Transverse colon (tissue), 4 donors: ENCODE measurements at regions not wholly inside any gene's neighbourhood (a gene's known extent, or its start where the extent isn't known, plus 50 kb on each side); places are given as distances from the start of the nearest gene placed in this dataset.

Experiments
- DNase-seq: peaks from one replicate; pipeline ENCODE4 v3.0.0-alpha.2; 2019
- H3K27ac ChIP-seq, 4 donors: fragments of 200-600 bp; sonication (generic); 2 replicates each; pipeline ENCODE4 v1.5.1; 2016 to 2018; ENCODE audit warnings: inconsistent platforms in 4 of 4
- H3K27me3 ChIP-seq: fragments of 200-600 bp; sonication (generic); 2 replicates; pipeline ENCODE4 v1.5.1; 2017; ENCODE audit warnings: inconsistent platforms
- H3K36me3 ChIP-seq, 4 donors: fragments of 200-600 bp; sonication (generic); 2 replicates each; pipeline ENCODE4 v1.5.1; 2017 to 2019; ENCODE audit warnings: inconsistent platforms in 4 of 4
- H3K4me1 ChIP-seq, 4 donors: fragments of 200-600 bp; sonication (generic); 2 replicates each; pipeline ENCODE4 v1.5.1; 2017 to 2020; ENCODE audit warnings: inconsistent platforms in 4 of 4
- H3K4me3 ChIP-seq, 4 donors: fragments of 200-600 bp; sonication (generic); 1 replicate in 1 of 4; 2 replicates in 3 of 4; pipeline versions ENCODE4 v1.5.1 to v1.6.1; 2017 to 2019; ENCODE audit warnings: inconsistent platforms in 4 of 4
- H3K9me3 ChIP-seq, 2 donors: fragments of 200-600 bp; sonication (generic); 2 replicates each; pipeline ENCODE4 v1.5.1; 2017 to 2019; ENCODE audit warnings: inconsistent platforms in 2 of 2
- EP300 ChIP-seq: sonication (generic); formaldehyde crosslinking; IDR thresholded peaks from one replicate; pipeline ENCODE4 v1.6.1; 2017; ENCODE audit warnings: antibody characterized with exemption, low read depth
- POLR2A ChIP-seq: fragments of 450-650 bp; IDR thresholded peaks from one replicate; pipeline ENCODE4 v1.6.1; 2016; ENCODE audit warnings: antibody characterized with exemption, mild to moderate bottlenecking, moderate library complexity
- POLR2AphosphoS5 ChIP-seq, 3 donors: sonication (generic); formaldehyde crosslinking; IDR thresholded peaks; one replicate each; pipeline ENCODE4 v1.6.1; 2016; ENCODE audit warnings: antibody characterized with exemption in 3 of 3
- WGBS, 2 donors: methylation state at CpG; one replicate each; pipeline ENCODE4 v1.1.5; 2018; ENCODE audit warnings: low coverage in 1 of 2; 5-methylcytosine and 5-hydroxymethylcytosine counted together
- in situ Hi-C, 4 donors: fragments of 200-750 bp; cut with MboI; loops; one replicate each; pipeline versions ENCODE4 v1.15.0 to v1.15.1; 2017; ENCODE audit warnings: low sequenced_read_pairs in 3 of 4, low pct_ligation_motif_present in 1 of 4, low pct_unique_long_range_greater_than_20kb in 1 of 4
- intact Hi-C: fragments of 100-400 bp; cut with DNase I; formaldehyde crosslinking; loops from one replicate; pipeline ENCODE4 v1.15.1; 2023; ENCODE audit warnings: low total_unique reads
- TF ChIP-seq, protein P1 (sequence below), 5 experiments: fragments of 200-600 bp in 3 of 5; fragments of 450-650 bp in 2 of 5; sonication (generic) in 3 of 5; IDR thresholded peaks; 1 replicate in 2 of 5; 2 replicates in 3 of 5; pipeline ENCODE4 v1.5.1; 2016 to 2017; ENCODE audit warnings: antibody characterized with exemption in 5 of 5, inconsistent platforms in 3 of 5, mild to moderate bottlenecking in 2 of 5, moderate library complexity in 1 of 5

DNA sequence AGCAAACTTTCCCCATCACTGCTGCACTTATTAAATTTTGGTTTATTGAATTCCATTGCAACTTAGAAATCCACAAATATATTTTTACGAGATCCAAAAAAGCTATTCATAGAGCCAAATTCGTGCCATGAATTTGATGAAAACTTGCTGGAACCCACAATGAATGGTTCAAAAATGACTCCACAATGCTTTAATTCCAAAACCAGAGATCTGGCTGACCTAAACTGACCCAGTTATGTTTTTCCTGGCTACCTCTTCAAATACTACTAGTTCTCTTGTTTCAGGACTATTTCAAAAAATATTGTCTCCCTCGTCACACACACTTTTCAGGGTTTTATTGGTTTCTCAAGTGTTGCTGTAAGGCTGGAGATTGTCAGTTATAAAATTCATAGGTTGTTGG, 474.8 kb downstream of the PDGFC start:
- intact Hi-C loops = no loop called here
- no peaks in the 10 kb centered on the region for H3K4me1 ChIP-seq
- H3K4me3 ChIP-seq = no peak overlapping the region
- TF ChIP-seq EP300 = no peak
- TF ChIP-seq, protein P1, sequence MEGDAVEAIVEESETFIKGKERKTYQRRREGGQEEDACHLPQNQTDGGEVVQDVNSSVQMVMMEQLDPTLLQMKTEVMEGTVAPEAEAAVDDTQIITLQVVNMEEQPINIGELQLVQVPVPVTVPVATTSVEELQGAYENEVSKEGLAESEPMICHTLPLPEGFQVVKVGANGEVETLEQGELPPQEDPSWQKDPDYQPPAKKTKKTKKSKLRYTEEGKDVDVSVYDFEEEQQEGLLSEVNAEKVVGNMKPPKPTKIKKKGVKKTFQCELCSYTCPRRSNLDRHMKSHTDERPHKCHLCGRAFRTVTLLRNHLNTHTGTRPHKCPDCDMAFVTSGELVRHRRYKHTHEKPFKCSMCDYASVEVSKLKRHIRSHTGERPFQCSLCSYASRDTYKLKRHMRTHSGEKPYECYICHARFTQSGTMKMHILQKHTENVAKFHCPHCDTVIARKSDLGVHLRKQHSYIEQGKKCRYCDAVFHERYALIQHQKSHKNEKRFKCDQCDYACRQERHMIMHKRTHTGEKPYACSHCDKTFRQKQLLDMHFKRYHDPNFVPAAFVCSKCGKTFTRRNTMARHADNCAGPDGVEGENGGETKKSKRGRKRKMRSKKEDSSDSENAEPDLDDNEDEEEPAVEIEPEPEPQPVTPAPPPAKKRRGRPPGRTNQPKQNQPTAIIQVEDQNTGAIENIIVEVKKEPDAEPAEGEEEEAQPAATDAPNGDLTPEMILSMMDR (IDR thresholded peaks at IDR 0.05) = no peak
- TF ChIP-seq POLR2AphosphoS5 (IDR thresholded peaks at IDR 0.05) = no peak
- TF ChIP-seq POLR2A = no peak
- no peak for DNase-seq
- in situ Hi-C loops = no loop called here
- 62 to 76% methylated on average over 3 of the region's 3 CpGs for WGBS, 2 donors
- no peaks in the 10 kb centered on the region for H3K36me3 ChIP-seq
- H3K27ac ChIP-seq = no peak overlapping the region
- H3K27me3 ChIP-seq = no peaks in the 10 kb centered on the region
- no peaks in the 10 kb centered on the region for H3K9me3 ChIP-seq

DNA sequence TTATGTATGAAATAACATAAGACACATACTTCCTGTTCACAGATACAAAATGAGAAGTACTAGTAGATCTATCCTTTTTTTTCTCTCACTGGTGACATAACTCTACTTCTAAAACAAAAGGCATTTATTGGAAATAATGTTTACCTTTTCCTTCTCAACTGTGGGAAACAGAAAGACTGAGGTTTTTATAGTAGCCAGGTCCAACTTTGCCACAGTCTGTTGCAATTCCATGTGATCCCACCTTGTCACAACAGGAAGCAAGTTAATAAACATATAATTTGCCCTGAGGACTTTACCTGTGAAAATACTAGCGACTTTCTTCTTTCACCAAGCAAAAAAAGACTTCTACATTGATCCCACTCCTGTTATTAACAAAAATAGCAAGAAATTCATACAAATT, 475.8 kb downstream of the PDGFC start:
- no peaks in the 10 kb centered on the region for H3K9me3 ChIP-seq
- in situ Hi-C loops = no loop called here
- no peaks in the 10 kb centered on the region for H3K4me1 ChIP-seq
- intact Hi-C loops = no loop called here
- no peak for DNase-seq
- no peak overlapping the region for H3K4me3 ChIP-seq
- TF ChIP-seq POLR2A (no peak), EP300 (no peak), POLR2AphosphoS5 (IDR thresholded peaks at IDR 0.05) (no peak)
- TF ChIP-seq, protein P1 (IDR thresholded peaks at IDR 0.05) = no peak
- no peaks in the 10 kb centered on the region for H3K27me3 ChIP-seq
- no peak overlapping the region for H3K27ac ChIP-seq
- 29 to 40% methylated on average over 1 of the region's 1 CpG for WGBS, 2 donors
- no peaks in the 10 kb centered on the region for H3K36me3 ChIP-seq

DNA sequence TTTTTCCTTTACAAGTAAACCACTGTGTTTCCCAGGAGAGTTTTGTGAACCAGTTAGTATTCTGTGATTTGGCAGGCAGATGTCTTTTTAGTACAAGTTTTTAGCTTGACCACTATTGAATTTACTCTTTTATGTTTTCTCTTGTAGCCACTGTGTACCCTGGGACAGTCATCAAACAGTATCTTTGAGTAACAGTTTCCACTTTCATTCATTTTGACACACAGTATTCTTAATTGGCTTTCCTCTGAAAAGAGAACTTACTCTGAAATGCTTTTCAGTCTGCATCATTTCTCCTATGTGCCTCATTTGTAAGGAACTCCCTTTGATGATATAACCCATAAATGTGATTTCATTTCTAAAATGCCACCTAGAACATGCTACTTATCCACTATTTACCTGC, 476.5 kb downstream of the PDGFC start:
- Histone ChIP-seq H3K4me1 (no peaks in the 10 kb centered on the region), H3K4me3 (no peak overlapping the region), H3K9me3 (no peaks in the 10 kb centered on the region), H3K36me3 (no peaks in the 10 kb centered on the region), H3K27ac (no peak overlapping the region), H3K27me3 (no peaks in the 10 kb centered on the region)
- in situ Hi-C loops (no loop called here), intact Hi-C loops (no loop called here)
- TF ChIP-seq, protein P1 (IDR thresholded peaks at IDR 0.05) = no peak
- TF ChIP-seq POLR2A (no peak), EP300 (no peak), POLR2AphosphoS5 (IDR thresholded peaks at IDR 0.05) (no peak)
- no peak for DNase-seq

DNA sequence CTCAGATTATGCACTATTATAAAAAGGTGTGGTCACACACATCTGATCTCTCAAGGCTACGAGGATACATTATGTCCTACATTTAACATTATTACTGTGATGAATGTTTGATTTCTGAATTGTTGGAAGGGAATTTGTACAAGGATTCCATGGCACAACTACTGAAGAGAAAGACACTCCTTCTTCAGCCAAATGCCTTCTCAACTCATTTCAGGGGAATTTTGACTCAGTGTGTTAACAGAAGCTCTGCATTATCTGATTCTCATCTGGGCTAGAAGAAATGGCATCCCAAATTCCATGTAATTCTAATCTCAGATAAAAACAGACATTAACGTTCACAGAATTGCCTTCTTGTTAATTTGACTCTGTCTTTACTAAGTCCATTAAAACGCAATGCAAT, 477.7 kb downstream of the PDGFC start:
- H3K4me3 ChIP-seq = no peak overlapping the region
- no peak overlapping the region for H3K27ac ChIP-seq
- intact Hi-C loops (no loop called here), in situ Hi-C loops (no loop called here)
- TF ChIP-seq EP300 (no peak), POLR2A (no peak), POLR2AphosphoS5 (IDR thresholded peaks at IDR 0.05) (no peak)
- TF ChIP-seq, protein P1 (IDR thresholded peaks at IDR 0.05) = no peak
- 46 to 48% methylated on average over 3 of the region's 3 CpGs for WGBS, 2 donors
- H3K4me1 ChIP-seq = no peaks in the 10 kb centered on the region
- H3K27me3 ChIP-seq = no peaks in the 10 kb centered on the region
- no peaks in the 10 kb centered on the region for H3K9me3 ChIP-seq
- no peaks in the 10 kb centered on the region for H3K36me3 ChIP-seq
- DNase-seq = no peak
